ENCODE measurements at regions not wholly inside any gene's neighbourhood (a gene's known extent, or its start where the extent isn't known, plus 50 kb on each side); places are given as distances from the start of the nearest gene placed in this dataset.

DNA sequence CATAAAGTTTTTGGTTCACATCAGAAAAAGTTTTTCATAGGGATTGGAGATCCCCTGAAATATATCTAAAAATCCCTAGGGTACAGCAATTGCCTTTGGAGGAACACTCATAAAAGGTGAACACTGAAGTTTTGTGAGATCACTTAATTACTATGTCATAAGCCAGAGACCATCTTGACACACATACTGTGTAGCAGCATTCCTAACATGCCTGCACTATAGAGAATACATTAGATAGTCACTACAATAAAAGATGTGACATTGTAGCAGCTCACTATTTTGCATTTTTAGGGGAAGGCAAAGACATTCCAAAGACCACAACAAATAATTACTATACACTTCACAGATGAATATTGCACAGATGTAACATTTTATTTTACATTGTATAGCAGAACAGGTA, 779.9 kb downstream of the KCNT2 start:
- Mint-ChIP-seq H3K36me3 (ENCODE audit: low read depth) (no peaks in the 10 kb centered on the region), H3K4me3 (no peak overlapping the region), H3K9me3 (no peaks in the 10 kb centered on the region), H3K4me1 (no peaks in the 10 kb centered on the region), H3K27me3 (no peaks in the 10 kb centered on the region), H3K27ac (no peak overlapping the region)
- TF ChIP-seq, protein P1, sequence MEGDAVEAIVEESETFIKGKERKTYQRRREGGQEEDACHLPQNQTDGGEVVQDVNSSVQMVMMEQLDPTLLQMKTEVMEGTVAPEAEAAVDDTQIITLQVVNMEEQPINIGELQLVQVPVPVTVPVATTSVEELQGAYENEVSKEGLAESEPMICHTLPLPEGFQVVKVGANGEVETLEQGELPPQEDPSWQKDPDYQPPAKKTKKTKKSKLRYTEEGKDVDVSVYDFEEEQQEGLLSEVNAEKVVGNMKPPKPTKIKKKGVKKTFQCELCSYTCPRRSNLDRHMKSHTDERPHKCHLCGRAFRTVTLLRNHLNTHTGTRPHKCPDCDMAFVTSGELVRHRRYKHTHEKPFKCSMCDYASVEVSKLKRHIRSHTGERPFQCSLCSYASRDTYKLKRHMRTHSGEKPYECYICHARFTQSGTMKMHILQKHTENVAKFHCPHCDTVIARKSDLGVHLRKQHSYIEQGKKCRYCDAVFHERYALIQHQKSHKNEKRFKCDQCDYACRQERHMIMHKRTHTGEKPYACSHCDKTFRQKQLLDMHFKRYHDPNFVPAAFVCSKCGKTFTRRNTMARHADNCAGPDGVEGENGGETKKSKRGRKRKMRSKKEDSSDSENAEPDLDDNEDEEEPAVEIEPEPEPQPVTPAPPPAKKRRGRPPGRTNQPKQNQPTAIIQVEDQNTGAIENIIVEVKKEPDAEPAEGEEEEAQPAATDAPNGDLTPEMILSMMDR (IDR thresholded peaks at IDR 0.05), result no peak
- intact Hi-C loops (cut with micrococcal nuclease), result no loop called here
- DNase-seq, result no peak
- ChIA-PET POLR2A (no interaction called here), CTCF (no interaction called here)
- ATAC-seq (ENCODE audit: low read depth), result no peak

DNA sequence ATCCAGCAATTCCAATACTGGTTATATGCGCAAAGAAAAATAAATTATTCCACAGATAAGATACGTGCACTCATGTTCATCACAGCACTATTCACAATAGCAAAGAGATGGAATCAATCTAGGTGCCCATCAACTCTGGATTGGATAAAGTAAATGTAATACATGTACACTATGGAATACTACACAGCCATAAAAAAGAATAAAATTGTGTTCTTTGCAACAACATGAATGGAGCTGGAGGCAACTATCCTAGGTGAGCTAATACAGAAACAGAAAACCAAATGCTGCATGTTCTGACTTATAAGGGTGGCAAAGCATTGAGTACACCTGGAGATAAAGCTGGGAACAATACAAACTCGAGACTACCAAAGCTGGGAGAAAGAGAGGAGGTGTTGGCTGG, 787.3 kb downstream of the KCNT2 start:
- Mint-ChIP-seq H3K36me3 (ENCODE audit: low read depth) (no peaks in the 10 kb centered on the region), H3K4me3 (no peak overlapping the region), H3K9me3 (peaks cover 6% of the 10 kb centered on the region), H3K4me1 (no peaks in the 10 kb centered on the region), H3K27ac (no peak overlapping the region), H3K27me3 (no peaks in the 10 kb centered on the region)
- ATAC-seq (ENCODE audit: low read depth) (no peak), DNase-seq (no peak)
- TF ChIP-seq, protein P1 (IDR thresholded peaks at IDR 0.05), result no peak
- CTCF ChIA-PET, result no interaction called here
- intact Hi-C loops (cut with micrococcal nuclease), result no loop called here
- POLR2A ChIA-PET, result no interaction called here

DNA sequence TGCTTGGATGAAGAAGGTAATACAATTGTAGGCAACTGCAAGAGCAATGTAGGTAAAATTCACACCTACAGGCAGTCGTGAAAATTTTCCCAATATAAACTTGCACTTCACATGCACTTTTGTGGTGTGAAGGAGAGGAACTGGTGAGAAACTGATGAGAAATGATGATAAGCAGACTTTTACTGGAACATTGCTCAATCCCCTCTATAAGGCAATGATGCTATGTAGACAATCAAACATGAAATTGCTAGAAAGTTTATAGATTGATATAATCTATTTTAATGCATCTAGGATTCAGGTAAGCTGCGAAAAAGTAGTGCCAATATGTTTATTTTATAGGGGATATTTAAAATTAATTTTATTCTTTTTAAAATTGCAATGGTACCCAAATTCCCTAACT, 802.2 kb downstream of the KCNT2 start:
- Mint-ChIP-seq H3K27me3 (no peaks in the 10 kb centered on the region), H3K9me3 (no peaks in the 10 kb centered on the region), H3K36me3 (ENCODE audit: low read depth) (no peaks in the 10 kb centered on the region), H3K4me1 (no peaks in the 10 kb centered on the region), H3K27ac (no peak overlapping the region), H3K4me3 (no peak overlapping the region)
- ChIA-PET CTCF (no interaction called here), POLR2A (no interaction called here)
- intact Hi-C loops (cut with micrococcal nuclease), result no loop called here
- DNase-seq (no peak), ATAC-seq (ENCODE audit: low read depth) (no peak)
- TF ChIP-seq, protein P1 (IDR thresholded peaks at IDR 0.05), result no peak

DNA sequence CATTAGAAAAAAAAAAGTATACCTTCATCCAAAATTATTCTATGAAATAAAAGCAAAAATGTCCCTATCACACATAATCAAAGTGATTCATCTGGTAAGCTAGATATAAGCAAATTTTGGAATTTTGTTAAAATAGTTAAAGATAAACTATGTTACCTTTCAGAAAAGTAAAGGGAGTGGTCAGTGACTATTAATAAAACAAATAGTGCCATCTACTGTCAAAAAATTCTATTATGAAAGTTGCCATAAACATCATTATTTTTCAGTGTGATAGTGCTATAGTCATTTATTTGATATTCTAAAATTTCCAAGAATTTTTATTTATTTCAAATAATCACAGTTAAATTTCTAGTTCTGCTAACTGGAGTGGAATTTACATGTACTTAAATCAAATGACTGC, 803.7 kb downstream of the KCNT2 start:
- Mint-ChIP-seq H3K36me3 (ENCODE audit: low read depth) (no peaks in the 10 kb centered on the region), H3K27ac (no peak overlapping the region), H3K4me1 (no peaks in the 10 kb centered on the region), H3K9me3 (no peaks in the 10 kb centered on the region), H3K27me3 (no peaks in the 10 kb centered on the region), H3K4me3 (no peak overlapping the region)
- intact Hi-C loops (cut with micrococcal nuclease), result no loop called here
- POLR2A ChIA-PET, result no interaction called here
- CTCF ChIA-PET, result no interaction called here
- TF ChIP-seq, protein P1 (IDR thresholded peaks at IDR 0.05), result no peak
- DNase-seq (no peak), ATAC-seq (ENCODE audit: low read depth) (no peak)

DNA sequence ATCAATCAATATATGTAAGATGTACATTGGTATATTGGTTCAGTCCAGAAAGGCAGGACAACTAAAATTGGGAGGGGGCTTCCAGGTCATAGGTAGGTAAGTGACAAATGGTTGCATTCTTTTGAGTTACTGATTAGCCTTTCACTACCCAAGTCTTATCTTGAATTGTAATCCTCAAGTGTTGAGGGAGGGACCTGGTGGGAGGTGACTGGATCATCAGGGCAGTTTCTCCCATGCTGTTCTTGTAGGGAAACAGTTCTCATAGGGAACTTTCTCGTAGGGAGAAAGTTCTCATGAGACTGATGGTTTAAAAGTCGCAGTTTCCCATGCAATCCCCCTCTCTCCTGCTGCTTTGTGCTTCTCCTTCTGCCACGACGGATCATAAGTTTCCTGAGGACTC, 809.2 kb downstream of the KCNT2 start:
- H3K9me3 Mint-ChIP-seq, result peaks cover 3% of the 10 kb centered on the region
- H3K36me3 Mint-ChIP-seq (ENCODE audit: low read depth), result no peaks in the 10 kb centered on the region
- intact Hi-C loops (cut with micrococcal nuclease), result no loop called here
- H3K4me3 Mint-ChIP-seq, result no peak overlapping the region
- POLR2A ChIA-PET, result no interaction called here
- DNase-seq, result no peak
- no peaks in the 10 kb centered on the region for H3K4me1 Mint-ChIP-seq
- no peak overlapping the region for H3K27ac Mint-ChIP-seq
- H3K27me3 Mint-ChIP-seq, result no peaks in the 10 kb centered on the region
- CTCF ChIA-PET, result no interaction called here
- ATAC-seq (ENCODE audit: low read depth), result no peak
- TF ChIP-seq, protein P1 (IDR thresholded peaks at IDR 0.05), result no peak
